ENCODE measurements at regions not wholly inside any gene's neighbourhood (a gene's known extent, or its start where the extent isn't known, plus 50 kb on each side); places are given as distances from the start of the nearest gene placed in this dataset.

- H3K79me2 ChIP-seq (ENCODE audit: control insufficient read depth, insufficient read depth, low read length), result no peaks in the 10 kb centered on the region
- DNase-seq (ENCODE audit: low read depth, low spot score), result peak; percentile 1
- no peaks in the 10 kb centered on the region for H3K9me3 ChIP-seq (replicated peaks; ENCODE audit: control insufficient read depth, insufficient read depth, low read length)
- no peaks in the 10 kb centered on the region for H3K36me3 ChIP-seq (ENCODE audit: control insufficient read depth in 2 of 2, extremely low read depth in 1 of 2, insufficient read depth in 2 of 2, low read length in 2 of 2)
- no peak for FAIRE-seq
- H3K9ac ChIP-seq (replicated peaks; ENCODE audit: extremely low read depth, insufficient read depth, low read length), result no peak overlapping the region
- H3K27me3 ChIP-seq (ENCODE audit: control insufficient read depth in 2 of 2, insufficient read depth in 2 of 2, low read length in 2 of 2), result no peaks in the 10 kb centered on the region
- POLR2A ChIA-PET, result no interaction called here
- no peaks in the 10 kb centered on the region for H3K9me1 ChIP-seq (replicated peaks; ENCODE audit: control insufficient read depth, extremely low read depth, insufficient read depth, low read length)
- H3K4me2 ChIP-seq (ENCODE audit: insufficient read depth, low read length), result no peak overlapping the region
- dilution Hi-C loops (cut with MboI; ENCODE audit: extremely low pct_ligation_motif_present, low sequenced_read_pairs), result no loop called here
- no peak overlapping the region for H2AFZ ChIP-seq (ENCODE audit: low read depth, low read length)
- no peak overlapping the region for H3K27ac ChIP-seq (ENCODE audit: insufficient read depth, low read depth, low read length)
- BruUV-seq (replicated peaks), result no TSS peak
- CTCF ChIA-PET, result interaction anchor here (1.3 kb wide), 1 partner anchor 104 kb away, joined by 3 read pairs; no protein-coding TSS in a partner anchor
- H3K4me1 ChIP-seq (ENCODE audit: control insufficient read depth, extremely low read depth, insufficient read depth, low read length), result no peaks in the 10 kb centered on the region
- no peak for TF ChIP-seq MAX (IDR thresholded peaks at IDR 0.05; ENCODE audit: insufficient read depth, insufficient read length)
- no peak for TF ChIP-seq CTCF (IDR thresholded peaks at IDR 0.05; ENCODE audit: extremely low read depth in 1 of 2, insufficient read depth in 1 of 2, low read depth in 1 of 2, low read length in 2 of 2)
- TF ChIP-seq MYC (IDR thresholded peaks at IDR 0.05; ENCODE audit: low read depth, low read length), result no peak
- no peak for TF ChIP-seq GATA2 (IDR thresholded peaks at IDR 0.05; ENCODE audit: insufficient read depth, insufficient read length, low read depth, low read length)
- no peak for TF ChIP-seq POLR2A (IDR thresholded peaks at IDR 0.05; ENCODE audit: low read depth, low read length)
- intact Hi-C loops (cut with micrococcal nuclease), result no loop called here
- H3K4me3 ChIP-seq (replicated peaks in 1 of 3; ENCODE audit: insufficient read depth in 1 of 3, low read depth in 1 of 3, low read length in 3 of 3), result no peak overlapping the region
- no peaks in the 10 kb centered on the region for H4K20me1 ChIP-seq (replicated peaks; ENCODE audit: control insufficient read depth, extremely low read depth, insufficient read depth, low read length)
Measured at GRCh38 chr21:18603261-18603660, 199.7 kb upstream of the TMPRSS15 start.

DNA sequence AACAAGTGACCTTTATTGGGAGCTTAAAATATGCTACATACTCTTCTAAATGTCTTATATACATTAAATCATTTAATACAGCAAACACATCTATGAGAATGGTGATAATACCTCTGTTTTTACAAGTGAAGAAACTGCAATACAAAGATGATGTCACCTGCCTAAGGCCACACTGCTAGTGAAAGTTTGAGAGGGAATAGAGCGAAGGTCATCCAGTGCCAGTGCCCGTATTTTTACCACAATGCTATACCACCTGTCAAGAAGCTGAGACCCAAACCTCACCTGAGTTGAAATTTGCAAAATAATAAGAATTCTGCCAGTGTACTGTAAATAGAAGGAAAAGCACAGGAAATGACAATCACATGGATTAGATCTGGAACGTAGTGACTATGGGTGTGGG is 200.4 kb upstream of the TMPRSS15 start:
- CTCF ChIA-PET, result no interaction called here
- intact Hi-C loops (cut with micrococcal nuclease), result no loop called here
- Histone ChIP-seq H3K4me2 (ENCODE audit: insufficient read depth, low read length) (no peak overlapping the region), H3K9me1 (replicated peaks; ENCODE audit: control insufficient read depth, extremely low read depth, insufficient read depth, low read length) (no peaks in the 10 kb centered on the region), H3K4me1 (ENCODE audit: control insufficient read depth, extremely low read depth, insufficient read depth, low read length) (no peaks in the 10 kb centered on the region), H3K79me2 (ENCODE audit: control insufficient read depth, insufficient read depth, low read length) (no peaks in the 10 kb centered on the region), H3K27ac (ENCODE audit: insufficient read depth, low read depth, low read length) (no peak overlapping the region), H2AFZ (ENCODE audit: low read depth, low read length) (no peak overlapping the region), H3K9ac (replicated peaks; ENCODE audit: extremely low read depth, insufficient read depth, low read length) (no peak overlapping the region), H3K4me3 (replicated peaks in 1 of 3; ENCODE audit: insufficient read depth in 1 of 3, low read depth in 1 of 3, low read length in 3 of 3) (no peak overlapping the region), H3K36me3 (ENCODE audit: control insufficient read depth in 2 of 2, extremely low read depth in 1 of 2, insufficient read depth in 2 of 2, low read length in 2 of 2) (no peaks in the 10 kb centered on the region), H4K20me1 (replicated peaks; ENCODE audit: control insufficient read depth, extremely low read depth, insufficient read depth, low read length) (no peaks in the 10 kb centered on the region), H3K9me3 (replicated peaks; ENCODE audit: control insufficient read depth, insufficient read depth, low read length) (no peaks in the 10 kb centered on the region), H3K27me3 (ENCODE audit: control insufficient read depth in 2 of 2, insufficient read depth in 2 of 2, low read length in 2 of 2) (no peaks in the 10 kb centered on the region)
- TF ChIP-seq MAX (IDR thresholded peaks at IDR 0.05; ENCODE audit: insufficient read depth, insufficient read length) (no peak), FOS (IDR thresholded peaks at IDR 0.05; ENCODE audit: borderline replicate concordance, insufficient read depth, low read length) (no peak), EZH2 (IDR thresholded peaks at IDR 0.05; ENCODE audit: borderline replicate concordance, low read depth, low read length, severe bottlenecking) (no peak), GATA2 (IDR thresholded peaks at IDR 0.05; ENCODE audit: insufficient read depth, insufficient read length, low read depth, low read length) (no peak)
- dilution Hi-C loops (cut with MboI; ENCODE audit: extremely low pct_ligation_motif_present, low sequenced_read_pairs), result no loop called here
- no peak for DNase-seq (ENCODE audit: low read depth, low spot score)
- no TSS peak for BruUV-seq (replicated peaks)
- POLR2A ChIA-PET, result no interaction called here
- no peak for FAIRE-seq

Measured in endothelial cell of umbilical vein (primary cell).